GM18505 (cell line): ENCODE measurements at regions not wholly inside any gene's neighbourhood (a gene's known extent, or its start where the extent isn't known, plus 50 kb on each side); places are given as distances from the start of the nearest gene placed in this dataset.
A peak's percentile ranks its signal among the peaks of the same experiment; 100 is the strongest.

Source experiments
- ATAC-seq: cut with Tn5 transposase; IDR thresholded peaks from one replicate; pipeline ENCODE4 v1.9.1; 2021; ENCODE audit not compliant: unreplicated experiment
- POLR2A ChIP-seq: IDR thresholded peaks from 4 replicates; pipeline ENCODE4 v1.6.1; 2011; ENCODE audit warnings: borderline replicate concordance; ENCODE audit not compliant: insufficient read depth, insufficient read length; ENCODE audit errors: extremely low read depth

GRCh38 chr4:17328141-17328815, 183.6 kb downstream of the QDPR start:
- no peak for TF ChIP-seq POLR2A
- ATAC-seq = no peak

GRCh38 chr4:17327591-17327990, 184.3 kb downstream of the QDPR start:
- TF ChIP-seq POLR2A = no peak

GRCh38 chr4:17326756-17327155, 185.1 kb downstream of the QDPR start:
- TF ChIP-seq POLR2A = no peak
- ATAC-seq = no peak

More at GRCh38 chr4:17327591-17327990, 184.3 kb downstream of the QDPR start:
- no peak for ATAC-seq

GRCh38 chr4:17325098-17325497, 186.8 kb downstream of the QDPR start:
- TF ChIP-seq POLR2A = no peak
- ATAC-seq = no peak

GRCh38 chr4:17324386-17324830, 187.5 kb downstream of the QDPR start:
- peak; percentile 50 for ATAC-seq
- no peak for TF ChIP-seq POLR2A

GRCh38 chr4:17323554-17324385, 188.1 kb downstream of the QDPR start:
- TF ChIP-seq POLR2A = no peak
- ATAC-seq = no peak

- ATAC-seq = no peak
- no peak for TF ChIP-seq POLR2A
Observed at GRCh38 chr4:17322514-17322913, 189.4 kb downstream of the QDPR start.

- ATAC-seq = no peak
- TF ChIP-seq POLR2A = no peak
Observed at GRCh38 chr4:17320046-17320445, 191.8 kb downstream of the QDPR start.

- no peak for ATAC-seq
- no peak for TF ChIP-seq POLR2A
Observed at GRCh38 chr4:17317526-17317925, 194.4 kb downstream of the QDPR start.

GRCh38 chr4:17316566-17316965, 195.3 kb downstream of the QDPR start:
- no peak for ATAC-seq
- TF ChIP-seq POLR2A = no peak

- no peak for TF ChIP-seq POLR2A
- ATAC-seq = no peak
Observed at GRCh38 chr4:17315459-17315858, 196.4 kb downstream of the QDPR start.

GRCh38 chr4:17313194-17313593, 198.7 kb downstream of the QDPR start:
- no peak for TF ChIP-seq POLR2A
- ATAC-seq = no peak

- no peak for TF ChIP-seq POLR2A
- ATAC-seq = no peak
Observed at GRCh38 chr4:17310269-17310652, 201.6 kb downstream of the QDPR start.
